Mesendoderm (in vitro differentiated cells): ENCODE measurements at regions not wholly inside any gene's neighbourhood (a gene's known extent, or its start where the extent isn't known, plus 50 kb on each side); places are given as distances from the start of the nearest gene placed in this dataset.

Experiments used
- DNase-seq: peaks from one replicate; pipeline ENCODE4 v3.0.0; 2013
- H2AK5ac ChIP-seq: 2 replicates; pipeline ENCODE4 v1.6.1; 2013; ENCODE audit warnings: low read length, inconsistent platforms
- H2BK120ac ChIP-seq: 2 replicates; pipeline ENCODE4 v1.6.1; 2013; ENCODE audit warnings: low read depth, mild to moderate bottlenecking, low read length, moderate library complexity, mixed read lengths
- H2BK15ac ChIP-seq: replicated peaks from 2 replicates; pipeline ENCODE4 v1.6.1; 2013; ENCODE audit warnings: low read depth, mild to moderate bottlenecking, moderate library complexity
- H2BK5ac ChIP-seq: 2 replicates; pipeline ENCODE4 v1.6.1; 2013; ENCODE audit warnings: low read length, inconsistent platforms
- H3K18ac ChIP-seq: 2 replicates; pipeline ENCODE4 v1.6.1; 2013; ENCODE audit warnings: mild to moderate bottlenecking, low read length, mixed read lengths
- H3K23ac ChIP-seq: one replicate; pipeline ENCODE4 v1.6.1; 2013; ENCODE audit warnings: low read length
- H3K27ac ChIP-seq: 2 replicates; pipeline ENCODE4 v1.5.1; 2013; ENCODE audit warnings: low read depth, mild to moderate bottlenecking, inconsistent platforms, low read length, moderate library complexity
- H3K27me3 ChIP-seq: 2 replicates; pipeline ENCODE4 v1.6.1; 2013; ENCODE audit warnings: low read length, control low read depth, mild to moderate bottlenecking, inconsistent platforms; ENCODE audit not compliant: insufficient read depth, poor library complexity
- H3K36me3 ChIP-seq: 2 replicates; pipeline ENCODE4 v1.6.1; 2013; ENCODE audit warnings: low read length, inconsistent platforms; ENCODE audit not compliant: control insufficient read depth, insufficient read depth
- H3K4ac ChIP-seq: one replicate; pipeline ENCODE4 v1.6.1; 2013; ENCODE audit warnings: low read depth, mild to moderate bottlenecking, low read length, moderate library complexity
- H3K4me1 ChIP-seq: 2 replicates; pipeline ENCODE4 v1.6.1; 2013; ENCODE audit warnings: low read depth, low read length, inconsistent platforms; ENCODE audit not compliant: control insufficient read depth
- H3K4me2 ChIP-seq: 2 replicates; pipeline ENCODE4 v1.6.1; 2013; ENCODE audit warnings: low read length
- H3K4me3 ChIP-seq: 2 replicates; pipeline ENCODE4 v1.5.1; 2013; ENCODE audit warnings: mild to moderate bottlenecking, low read length
- H3K56ac ChIP-seq: one replicate; pipeline ENCODE4 v1.6.1; 2013; ENCODE audit warnings: low read length
- H3K79me1 ChIP-seq: 2 replicates; pipeline ENCODE4 v1.6.1; 2013; ENCODE audit warnings: low read length, inconsistent platforms
- H3K79me2 ChIP-seq: 2 replicates; pipeline ENCODE4 v1.6.1; 2013; ENCODE audit warnings: mild to moderate bottlenecking, low read length; ENCODE audit not compliant: control insufficient read depth, insufficient read depth
- H3K9ac ChIP-seq: 2 replicates; pipeline ENCODE4 v1.6.1; 2013; ENCODE audit warnings: low read length, inconsistent platforms
- H4K5ac ChIP-seq: one replicate; pipeline ENCODE4 v1.6.1; 2013; ENCODE audit warnings: low read length
- H4K8ac ChIP-seq: one replicate; pipeline ENCODE4 v1.6.1; 2013; ENCODE audit warnings: low read depth, mild to moderate bottlenecking, control low read depth, low read length, moderate library complexity
- WGBS: extraction: QIAGEN DNeasy Blood & Tissue Kit; methylation state at CpG from one replicate; pipeline ENCODE4 v1.1.7; 2013; ENCODE audit warnings: low lambda C conversion rate, missing lambda C conversion rate; ENCODE audit not compliant: insufficient coverage; ENCODE audit errors: extremely low coverage; 5-methylcytosine and 5-hydroxymethylcytosine counted together

- H3K4me2 ChIP-seq, result no peak overlapping the region
- no peak overlapping the region for H3K27ac ChIP-seq
- no peak overlapping the region for H2BK5ac ChIP-seq
- H3K27me3 ChIP-seq, result no peaks in the 10 kb centered on the region
- no peaks in the 10 kb centered on the region for H3K4me1 ChIP-seq
- no peak for DNase-seq
- H2AK5ac ChIP-seq, result no peak overlapping the region
- H3K4me3 ChIP-seq, result no peak overlapping the region
- no peak overlapping the region for H3K56ac ChIP-seq
- no peak overlapping the region for H3K9ac ChIP-seq
- no peaks in the 10 kb centered on the region for H3K36me3 ChIP-seq
- no peaks in the 10 kb centered on the region for H3K79me1 ChIP-seq
- no peak overlapping the region for H3K23ac ChIP-seq
- no peak overlapping the region for H2BK120ac ChIP-seq
- no peak overlapping the region for H4K5ac ChIP-seq
- no peak overlapping the region for H3K4ac ChIP-seq
- no peak overlapping the region for H2BK15ac ChIP-seq
- H3K79me2 ChIP-seq, result no peaks in the 10 kb centered on the region
- H4K8ac ChIP-seq, result no peak overlapping the region
- WGBS, result no CpG with 5 or more reads among the region's 3 CpGs
- H3K18ac ChIP-seq, result no peak overlapping the region
These were observed 155.3 kb upstream of the LPP start for GRCh38 chr3:187998611-187999010.

GRCh38 chr3:187999821-188000220 is 154.1 kb upstream of the LPP start:
- no peaks in the 10 kb centered on the region for H3K79me2 ChIP-seq

GRCh38 chr3:188000361-188000861 is 153.5 kb upstream of the LPP start:
- Histone ChIP-seq H2AK5ac (no peak overlapping the region), H3K36me3 (no peaks in the 10 kb centered on the region), H3K4ac (no peak overlapping the region), H3K79me2 (no peaks in the 10 kb centered on the region), H3K56ac (no peak overlapping the region), H2BK120ac (no peak overlapping the region), H3K9ac (no peak overlapping the region), H3K27ac (no peak overlapping the region), H4K8ac (no peak overlapping the region), H2BK15ac (no peak overlapping the region), H4K5ac (no peak overlapping the region), H3K18ac (no peak overlapping the region), H2BK5ac (no peak overlapping the region), H3K4me1 (no peaks in the 10 kb centered on the region), H3K23ac (no peak overlapping the region), H3K4me2 (no peak overlapping the region), H3K4me3 (no peak overlapping the region), H3K79me1 (no peaks in the 10 kb centered on the region), H3K27me3 (no peaks in the 10 kb centered on the region)
- no peak for DNase-seq
- no CpG with 5 or more reads among the region's 6 CpGs for WGBS

More at GRCh38 chr3:187999821-188000220, 154.1 kb upstream of the LPP start:
- H3K27ac ChIP-seq, result no peak overlapping the region
- no peak overlapping the region for H3K23ac ChIP-seq
- no peak overlapping the region for H3K4ac ChIP-seq
- no peak overlapping the region for H3K4me2 ChIP-seq
- no peaks in the 10 kb centered on the region for H3K27me3 ChIP-seq
- H2BK15ac ChIP-seq, result no peak overlapping the region
- no peak overlapping the region for H3K9ac ChIP-seq
- H4K5ac ChIP-seq, result no peak overlapping the region
- no peaks in the 10 kb centered on the region for H3K79me1 ChIP-seq
- no CpG with 5 or more reads among the region's 4 CpGs for WGBS
- H2BK120ac ChIP-seq, result no peak overlapping the region
- no peak overlapping the region for H2BK5ac ChIP-seq
- no peak overlapping the region for H3K56ac ChIP-seq
- no peak overlapping the region for H3K4me3 ChIP-seq
- H2AK5ac ChIP-seq, result no peak overlapping the region
- no peak overlapping the region for H3K18ac ChIP-seq
- H3K36me3 ChIP-seq, result no peaks in the 10 kb centered on the region
- no peak overlapping the region for H4K8ac ChIP-seq
- no peaks in the 10 kb centered on the region for H3K4me1 ChIP-seq
- DNase-seq, result no peak

GRCh38 chr3:188001093-188001492 is 152.9 kb upstream of the LPP start:
- Histone ChIP-seq H3K4ac (no peak overlapping the region), H3K79me2 (no peaks in the 10 kb centered on the region), H3K27me3 (no peaks in the 10 kb centered on the region), H4K5ac (no peak overlapping the region), H3K36me3 (no peaks in the 10 kb centered on the region), H4K8ac (no peak overlapping the region), H2AK5ac (no peak overlapping the region), H2BK15ac (no peak overlapping the region), H3K27ac (no peak overlapping the region), H3K23ac (no peak overlapping the region), H2BK120ac (no peak overlapping the region), H2BK5ac (no peak overlapping the region), H3K4me2 (no peak overlapping the region), H3K18ac (no peak overlapping the region), H3K4me1 (no peaks in the 10 kb centered on the region), H3K79me1 (no peaks in the 10 kb centered on the region), H3K4me3 (no peak overlapping the region), H3K9ac (no peak overlapping the region), H3K56ac (no peak overlapping the region)
- no CpG with 5 or more reads among the region's 3 CpGs for WGBS
- DNase-seq, result no peak

GRCh38 chr3:188001926-188002325 is 152.0 kb upstream of the LPP start:
- Histone ChIP-seq H3K18ac (no peak overlapping the region), H3K4me2 (no peak overlapping the region), H2BK120ac (no peak overlapping the region), H3K4ac (no peak overlapping the region), H3K27me3 (no peaks in the 10 kb centered on the region), H2AK5ac (no peak overlapping the region), H2BK5ac (no peak overlapping the region), H4K8ac (no peak overlapping the region), H3K23ac (no peak overlapping the region), H3K56ac (no peak overlapping the region), H3K79me2 (no peaks in the 10 kb centered on the region), H3K79me1 (no peaks in the 10 kb centered on the region), H3K4me1 (no peaks in the 10 kb centered on the region), H4K5ac (no peak overlapping the region), H3K9ac (no peak overlapping the region), H3K4me3 (no peak overlapping the region), H3K27ac (no peak overlapping the region), H3K36me3 (no peaks in the 10 kb centered on the region), H2BK15ac (no peak overlapping the region)
- DNase-seq, result no peak

GRCh38 chr3:188002626-188003138 is 151.3 kb upstream of the LPP start:
- no peaks in the 10 kb centered on the region for H3K4me1 ChIP-seq

More at GRCh38 chr3:188002626-188003138, 151.3 kb upstream of the LPP start:
- H3K27ac ChIP-seq, result no peak overlapping the region
- H3K23ac ChIP-seq, result no peak overlapping the region
- H3K56ac ChIP-seq, result no peak overlapping the region
- H2BK120ac ChIP-seq, result no peak overlapping the region
- H3K4me2 ChIP-seq, result no peak overlapping the region
- WGBS, result no CpG with 5 or more reads among the region's 1 CpG
- H4K5ac ChIP-seq, result no peak overlapping the region
- H3K18ac ChIP-seq, result no peak overlapping the region
- no peaks in the 10 kb centered on the region for H3K79me2 ChIP-seq
- H3K27me3 ChIP-seq, result no peaks in the 10 kb centered on the region
- no peak overlapping the region for H2BK15ac ChIP-seq
- H3K79me1 ChIP-seq, result no peaks in the 10 kb centered on the region
- no peak overlapping the region for H3K4ac ChIP-seq
- no peak overlapping the region for H3K4me3 ChIP-seq
- H3K9ac ChIP-seq, result no peak overlapping the region
- H2AK5ac ChIP-seq, result no peak overlapping the region
- no peak overlapping the region for H2BK5ac ChIP-seq
- no peak for DNase-seq
- H4K8ac ChIP-seq, result no peak overlapping the region
- H3K36me3 ChIP-seq, result no peaks in the 10 kb centered on the region
